ENCODE measurements at regions not wholly inside any gene's neighbourhood (a gene's known extent, or its start where the extent isn't known, plus 50 kb on each side); places are given as distances from the start of the nearest gene placed in this dataset.

DNA sequence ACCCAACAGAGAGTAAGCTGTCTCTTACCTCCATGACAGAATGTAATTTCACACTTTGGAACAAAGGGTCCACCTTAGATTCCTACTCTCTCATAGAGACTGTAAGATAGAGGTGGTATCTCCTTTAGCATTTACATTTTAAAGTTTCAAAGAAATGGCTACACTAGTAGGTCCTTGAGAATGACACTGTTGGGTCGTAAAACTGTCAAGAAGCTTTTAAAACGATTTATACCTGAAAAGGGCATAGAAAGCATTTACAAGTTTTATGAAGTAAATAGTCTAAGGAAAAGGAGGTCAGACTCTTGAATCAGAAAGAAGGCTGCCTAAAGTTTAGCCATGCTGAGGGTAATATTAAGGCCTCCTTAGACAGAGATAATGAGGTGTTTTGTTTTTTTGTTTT, 1212.4 kb upstream of the PHF14 start:
- no peaks in the 10 kb centered on the region for H3K27me3 ChIP-seq (ENCODE audit: control insufficient read depth, insufficient read depth, low read length)
- no peak overlapping the region for H3K9ac ChIP-seq (ENCODE audit: low read depth, low read length)
- no peak overlapping the region for H2BK5ac ChIP-seq (ENCODE audit: low read depth, low read length, poor library complexity, severe bottlenecking)
- H2BK20ac ChIP-seq (ENCODE audit: low read depth, low read length): no peak overlapping the region
- no peaks in the 10 kb centered on the region for H3K9me1 ChIP-seq (ENCODE audit: insufficient read depth, low read length)
- no peak overlapping the region for H4K91ac ChIP-seq (ENCODE audit: insufficient read depth, low read depth, low read length)
- no peaks in the 10 kb centered on the region for H3K36me3 ChIP-seq (ENCODE audit: control insufficient read depth, insufficient read depth, low read length)
- BruUV-seq (replicated peaks): no TSS peak
- no peak for ATAC-seq (ENCODE audit: low read depth)
- H3K23ac ChIP-seq (ENCODE audit: low read depth, low read length): no peak overlapping the region
- TF ChIP-seq CEBPB (IDR thresholded peaks at IDR 0.05; ENCODE audit: low read depth, low read length) (no peak), RAD21 (IDR thresholded peaks at IDR 0.05; ENCODE audit: low read length) (no peak), NFE2L2 (IDR thresholded peaks at IDR 0.05; ENCODE audit: low read depth, low read length) (no peak), POLR2A (IDR thresholded peaks at IDR 0.05; ENCODE audit: low read depth, low read length) (no peak), SMC3 (IDR thresholded peaks at IDR 0.05; ENCODE audit: low read depth, low read length) (no peak), FOS (IDR thresholded peaks at IDR 0.05; ENCODE audit: low read depth, low read length) (no peak), BHLHE40 (IDR thresholded peaks at IDR 0.05; ENCODE audit: low read depth, low read length) (no peak), RFX5 (IDR thresholded peaks at IDR 0.05; ENCODE audit: low read depth, low read length) (no peak), MXI1 (IDR thresholded peaks at IDR 0.05; ENCODE audit: borderline replicate concordance, low read depth, low read length) (no peak), CHD1 (IDR thresholded peaks at IDR 0.05; ENCODE audit: low read depth, low read length) (no peak), RCOR1 (IDR thresholded peaks at IDR 0.05; ENCODE audit: insufficient replicate concordance, low read length) (no peak)
- TF ChIP-seq, protein P1, sequence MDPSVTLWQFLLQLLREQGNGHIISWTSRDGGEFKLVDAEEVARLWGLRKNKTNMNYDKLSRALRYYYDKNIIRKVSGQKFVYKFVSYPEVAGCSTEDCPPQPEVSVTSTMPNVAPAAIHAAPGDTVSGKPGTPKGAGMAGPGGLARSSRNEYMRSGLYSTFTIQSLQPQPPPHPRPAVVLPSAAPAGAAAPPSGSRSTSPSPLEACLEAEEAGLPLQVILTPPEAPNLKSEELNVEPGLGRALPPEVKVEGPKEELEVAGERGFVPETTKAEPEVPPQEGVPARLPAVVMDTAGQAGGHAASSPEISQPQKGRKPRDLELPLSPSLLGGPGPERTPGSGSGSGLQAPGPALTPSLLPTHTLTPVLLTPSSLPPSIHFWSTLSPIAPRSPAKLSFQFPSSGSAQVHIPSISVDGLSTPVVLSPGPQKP (IDR thresholded peaks at IDR 0.05; ENCODE audit: borderline replicate concordance, low read depth, low read length): no peak
- TF ChIP-seq, protein P2, sequence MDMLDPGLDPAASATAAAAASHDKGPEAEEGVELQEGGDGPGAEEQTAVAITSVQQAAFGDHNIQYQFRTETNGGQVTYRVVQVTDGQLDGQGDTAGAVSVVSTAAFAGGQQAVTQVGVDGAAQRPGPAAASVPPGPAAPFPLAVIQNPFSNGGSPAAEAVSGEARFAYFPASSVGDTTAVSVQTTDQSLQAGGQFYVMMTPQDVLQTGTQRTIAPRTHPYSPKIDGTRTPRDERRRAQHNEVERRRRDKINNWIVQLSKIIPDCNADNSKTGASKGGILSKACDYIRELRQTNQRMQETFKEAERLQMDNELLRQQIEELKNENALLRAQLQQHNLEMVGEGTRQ (IDR thresholded peaks at IDR 0.05; ENCODE audit: low read depth, low read length): no peak
- H3K4me2 ChIP-seq (ENCODE audit: low read depth, low read length): no peak overlapping the region
- H3K4me1 ChIP-seq (ENCODE audit: control insufficient read depth, insufficient read depth, low read length): no peaks in the 10 kb centered on the region
- no peak overlapping the region for H2BK15ac ChIP-seq (ENCODE audit: low read depth, low read length)
- dilution Hi-C loops (cut with HindIII; ENCODE audit: low sequenced_read_pairs, unreplicated experiment) (no loop called here), intact Hi-C loops (cut with micrococcal nuclease) (no loop called here), in situ Hi-C loops (cut with MboI; ENCODE audit: low sequenced_read_pairs) (no loop called here)
- 17% methylated on average over 2 of the region's 2 CpGs; no CpG with 5 or more reads in 1 of the 2 experiments for WGBS, 2 experiments (ENCODE audit: extremely low coverage in 2 of 2, insufficient read length in 1 of 2)
- H2BK120ac ChIP-seq (ENCODE audit: low read depth, low read length): no peak overlapping the region
- ChIA-PET CTCF (no interaction called here), POLR2A (ENCODE audit: unreplicated experiment) (no interaction called here)
- H4K5ac ChIP-seq (ENCODE audit: low read depth, low read length): no peak overlapping the region
- H3K79me1 ChIP-seq (ENCODE audit: low read depth in 1 of 2, low read length in 2 of 2): no peaks in the 10 kb centered on the region
- H3K56ac ChIP-seq (ENCODE audit: extremely low read depth, insufficient read depth, low read length): no peak overlapping the region
- no peak overlapping the region for H3K18ac ChIP-seq (ENCODE audit: low read depth, low read length)
- no peak overlapping the region for H2AK5ac ChIP-seq (ENCODE audit: low read depth, low read length)
- H2AK9ac ChIP-seq (replicated peaks; ENCODE audit: low read depth, low read length, poor library complexity): no peak overlapping the region
- no peak overlapping the region for H2AFZ ChIP-seq (replicated peaks; ENCODE audit: low read length, poor library complexity)
- no peak for DNase-seq
- no peaks in the 10 kb centered on the region for H3K9me3 ChIP-seq (ENCODE audit: control insufficient read depth, insufficient read depth, low read length)
- H4K20me1 ChIP-seq (ENCODE audit: insufficient read depth, low read length): no peaks in the 10 kb centered on the region
- no peak overlapping the region for H3K4me3 ChIP-seq (ENCODE audit: insufficient read depth, low read depth, low read length)
- no peak overlapping the region for H4K8ac ChIP-seq (ENCODE audit: low read depth in 2 of 2, low read length in 2 of 2)
- H3K4ac ChIP-seq (ENCODE audit: low read depth, low read length): no peak overlapping the region
- H3K14ac ChIP-seq (replicated peaks; ENCODE audit: low read depth, low read length): no peak overlapping the region
- no peak overlapping the region for H3K27ac ChIP-seq (ENCODE audit: insufficient read depth, low read length)

Data from IMR-90 (cell line).